NCI-H460 (cell line): ENCODE measurements at regions not wholly inside any gene's neighbourhood (a gene's known extent, or its start where the extent isn't known, plus 50 kb on each side); places are given as distances from the start of the nearest gene placed in this dataset.

Source experiments
- DNase-seq: peaks from one replicate; pipeline ENCODE4 v3.0.0-alpha.2; 2016; ENCODE audit warnings: low read depth; ENCODE audit errors: extremely low read depth

DNA sequence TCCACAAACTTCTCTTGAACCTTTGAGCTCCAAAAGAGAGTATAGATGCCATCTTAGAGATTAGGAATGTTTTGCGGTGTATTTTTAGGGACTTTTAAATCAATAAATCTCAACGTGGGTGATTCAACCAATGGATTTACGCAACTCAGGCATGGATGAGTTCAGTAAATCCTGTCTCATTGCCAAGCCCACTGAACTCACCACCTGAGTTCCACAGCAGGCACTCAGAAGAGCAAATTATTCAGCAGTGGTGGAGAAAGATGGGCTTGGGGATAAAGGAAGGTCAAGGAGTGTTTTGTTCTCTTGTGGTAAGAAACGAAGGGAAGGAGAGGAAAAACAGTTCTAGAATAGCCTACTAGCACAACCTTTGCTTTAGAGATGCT is 68.7 kb upstream of the HMGA2 start:
- DNase-seq = no peak

DNA sequence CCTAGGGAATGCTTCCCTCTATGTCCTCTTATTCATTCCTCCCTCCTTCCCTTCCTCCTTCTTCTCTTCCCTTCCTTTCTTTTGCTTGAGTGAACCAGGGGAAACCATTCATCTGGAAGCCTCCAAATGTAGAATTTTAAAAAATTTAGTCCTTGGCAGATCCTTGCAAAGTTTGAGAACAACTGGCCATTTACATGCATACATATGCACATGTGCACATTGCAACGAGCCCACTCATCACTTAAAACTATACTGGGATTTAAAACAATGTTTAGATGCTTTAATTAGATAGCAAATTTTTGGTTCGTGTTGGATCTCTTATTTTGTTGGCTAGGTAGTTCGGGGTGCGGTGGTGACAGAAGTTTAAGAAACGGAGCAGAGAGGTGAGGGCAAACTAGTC is 68.0 kb upstream of the HMGA2 start:
- DNase-seq = no peak

DNA sequence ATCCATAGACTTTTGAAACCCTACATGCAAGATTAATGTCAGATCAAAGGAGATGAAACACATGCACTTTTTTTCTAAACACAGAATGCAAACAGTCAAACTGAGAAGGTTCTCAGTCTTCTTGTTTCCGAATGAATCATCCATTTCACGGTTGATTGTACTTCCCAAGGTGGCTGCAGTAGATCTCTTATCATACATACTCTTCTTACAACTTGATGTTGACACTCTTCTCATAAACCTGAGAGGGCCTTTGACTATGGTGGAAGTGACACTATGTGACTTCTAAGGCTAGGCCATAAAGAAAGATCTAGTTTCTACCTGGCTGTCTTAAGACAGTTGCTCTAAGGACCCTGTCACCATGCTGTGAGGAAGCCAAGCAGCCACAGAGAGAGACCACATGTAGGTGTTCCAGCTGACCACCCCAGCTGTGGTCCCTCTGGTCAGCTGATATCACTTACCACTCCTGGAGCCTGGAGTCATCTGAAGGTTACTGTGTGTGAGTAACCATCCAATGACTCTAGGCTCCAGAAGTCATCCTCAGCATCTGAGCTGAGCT is 67.2 kb upstream of the HMGA2 start:
- no peak for DNase-seq

DNA sequence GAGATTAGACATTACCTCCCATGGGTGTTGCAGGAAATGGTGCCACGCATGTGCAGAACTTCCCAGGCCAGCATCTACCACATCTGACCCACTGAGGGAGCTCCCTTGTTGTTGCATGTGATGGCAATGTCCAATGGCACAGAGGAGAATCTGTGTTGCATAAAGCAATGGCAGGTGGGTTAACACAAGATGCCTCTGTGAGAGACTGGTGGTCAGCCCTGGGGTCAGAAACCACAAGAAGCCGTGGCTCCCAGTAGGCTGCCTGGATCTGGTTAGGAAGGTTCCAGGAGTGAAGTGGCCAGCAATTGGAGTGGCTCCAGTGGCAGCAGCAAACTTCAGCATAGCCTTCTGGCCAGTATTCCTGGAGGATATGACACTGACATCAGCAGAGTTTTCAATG is 65.9 kb upstream of the HMGA2 start:
- no peak for DNase-seq

DNA sequence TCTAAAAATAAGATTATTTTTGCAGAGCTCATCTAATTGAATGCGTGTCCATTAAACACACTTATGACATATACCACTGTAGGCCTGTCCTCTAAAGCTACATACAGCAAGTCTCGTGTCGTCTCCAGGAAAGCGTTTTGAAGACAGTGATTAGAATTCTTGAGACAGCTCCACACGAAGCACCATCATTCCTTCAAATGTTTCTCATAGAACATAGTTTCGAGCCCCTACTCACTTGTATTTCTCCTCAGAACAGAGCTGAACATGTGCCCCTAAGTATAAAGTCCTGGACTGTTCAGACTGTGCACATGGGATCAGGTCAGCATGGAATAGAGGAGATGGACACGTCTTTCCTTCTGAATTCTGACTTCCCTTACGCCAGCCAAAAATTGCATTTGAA is 64.5 kb upstream of the HMGA2 start:
- no peak for DNase-seq

GRCh38 chr12:65761301-65761700 is 63.0 kb upstream of the HMGA2 start:
- DNase-seq = no peak

- DNase-seq = no peak
These were observed 60.0 kb upstream of the HMGA2 start for GRCh38 chr12:65764325-65764724.

DNA sequence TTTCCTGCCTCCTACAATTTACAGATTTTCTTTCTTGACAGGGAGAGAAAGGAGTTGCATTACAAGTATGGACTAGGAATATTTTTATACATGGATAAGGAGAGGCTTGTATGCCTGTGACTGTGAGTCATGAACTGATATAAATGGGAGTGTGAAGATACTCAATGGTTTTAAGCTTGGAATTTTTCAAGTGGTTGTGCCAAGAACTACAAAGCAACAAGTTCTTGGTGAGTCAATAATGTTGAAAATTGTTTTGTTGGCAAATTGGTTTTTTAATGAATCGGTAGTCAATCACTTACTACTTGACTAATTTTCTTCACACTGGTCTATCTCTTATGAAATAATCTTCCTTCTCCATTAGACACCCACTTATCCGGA is 58.9 kb upstream of the HMGA2 start:
- no peak for DNase-seq

GRCh38 chr12:65769880-65770279 is 54.4 kb upstream of the HMGA2 start:
- no peak for DNase-seq
